Sigmoid colon (tissue), 6 donors: ENCODE measurements at regions not wholly inside any gene's neighbourhood (a gene's known extent, or its start where the extent isn't known, plus 50 kb on each side); places are given as distances from the start of the nearest gene placed in this dataset.

Experiments
- DNase-seq: peaks from one replicate; pipeline ENCODE4 v3.0.0-alpha.2; 2019
- H3K27ac ChIP-seq, 4 donors: fragments of 200-600 bp; sonication (generic); one replicate each; pipeline ENCODE4 v1.5.1; 2016 to 2019; ENCODE audit warnings: mild to moderate bottlenecking in 1 of 4
- H3K27me3 ChIP-seq, 3 donors: fragments of 200-600 bp; sonication (generic); one replicate each; pipeline ENCODE4 v1.5.1; 2019; ENCODE audit warnings: mild to moderate bottlenecking in 1 of 3
- H3K36me3 ChIP-seq, 4 donors: fragments of 200-600 bp; sonication (generic); one replicate each; pipeline ENCODE4 v1.5.1; 2016 to 2019
- H3K4me1 ChIP-seq, 4 donors: fragments of 200-600 bp; sonication (generic); one replicate each; pipeline ENCODE4 v1.5.1; 2017 to 2019
- H3K4me3 ChIP-seq, 4 donors: fragments of 200-600 bp; sonication (generic); one replicate each; pipeline ENCODE4 v1.5.1; 2017 to 2019; ENCODE audit warnings: mild to moderate bottlenecking in 2 of 4, moderate library complexity in 1 of 4
- H3K9me3 ChIP-seq, 4 donors: fragments of 200-600 bp in 3 of 4; sonication (generic) in 3 of 4; one replicate each; pipeline versions ENCODE4 v1.5.1 to v1.6.1; 2013 to 2019
- CTCF ChIP-seq, 4 experiments: fragments of 450-650 bp in 3 of 4; fragments of 200-600 bp in 1 of 4; IDR thresholded peaks; one replicate each; pipeline ENCODE4 v1.5.1; 2016 to 2019; ENCODE audit warnings: antibody characterized with exemption in 4 of 4, mild to moderate bottlenecking in 3 of 4, moderate library complexity in 2 of 4
- EP300 ChIP-seq, 4 donors: sonication (generic); formaldehyde crosslinking; IDR thresholded peaks; one replicate each; pipeline ENCODE4 v1.6.1; 2017; ENCODE audit warnings: antibody characterized with exemption in 4 of 4
- POLR2A ChIP-seq, 2 donors: fragments of 450-650 bp; IDR thresholded peaks; one replicate each; pipeline ENCODE4 v1.6.1; 2016; ENCODE audit warnings: antibody characterized with exemption in 2 of 2, mild to moderate bottlenecking in 2 of 2, moderate library complexity in 2 of 2
- POLR2AphosphoS5 ChIP-seq, 4 donors: sonication (generic); formaldehyde crosslinking; IDR thresholded peaks; one replicate each; pipeline ENCODE4 v1.6.1; 2017; ENCODE audit warnings: antibody characterized with exemption in 4 of 4
- WGBS, 2 donors: extraction: QIAGEN DNeasy Blood & Tissue Kit; methylation state at CpG; one replicate each; pipeline ENCODE4 v1.1.7; 2013; 5-methylcytosine and 5-hydroxymethylcytosine counted together
- intact Hi-C: fragments of 100-400 bp; cut with DNase I; formaldehyde crosslinking; loops from one replicate; pipeline ENCODE4 v1.15.1; 2023
- donor health status: healthy with polysubstance abuse.
- donor health status: healthy.

- H3K27me3 ChIP-seq: no peaks in the 10 kb centered on the region
- no peak overlapping the region for H3K27ac ChIP-seq
- no peaks in the 10 kb centered on the region for H3K36me3 ChIP-seq
- no peaks in the 10 kb centered on the region for H3K9me3 ChIP-seq
- TF ChIP-seq POLR2AphosphoS5 (IDR thresholded peaks at IDR 0.05): no peak
- TF ChIP-seq EP300 (IDR thresholded peaks at IDR 0.05): no peak
- TF ChIP-seq CTCF (IDR thresholded peaks at IDR 0.05): no peak
- no peak for TF ChIP-seq POLR2A (IDR thresholded peaks at IDR 0.05)
- H3K4me3 ChIP-seq: no peak overlapping the region
- 76 to 81% methylated on average over 5 of the region's 5 CpGs for WGBS, 2 donors
- no peak for DNase-seq
- no peaks in the 10 kb centered on the region for H3K4me1 ChIP-seq
- intact Hi-C loops: no loop called here
Measured at GRCh38 chr7:33798686-33799325, 106.5 kb upstream of the BMPER start.

GRCh38 chr7:33799766-33800165 lies 105.6 kb upstream of the BMPER start:
- intact Hi-C loops: no loop called here
- Histone ChIP-seq H3K36me3 (no peaks in the 10 kb centered on the region), H3K27ac (no peak overlapping the region), H3K9me3 (no peaks in the 10 kb centered on the region), H3K27me3 (no peaks in the 10 kb centered on the region), H3K4me1 (no peaks in the 10 kb centered on the region), H3K4me3 (no peak overlapping the region)
- TF ChIP-seq CTCF (IDR thresholded peaks at IDR 0.05): no peak
- no peak for TF ChIP-seq POLR2A (IDR thresholded peaks at IDR 0.05)
- TF ChIP-seq POLR2AphosphoS5 (IDR thresholded peaks at IDR 0.05): no peak
- TF ChIP-seq EP300 (IDR thresholded peaks at IDR 0.05): no peak
- WGBS, 2 donors: 57 to 82% methylated on average over 2 of the region's 2 CpGs
- no peak for DNase-seq

- Histone ChIP-seq H3K27ac (no peak overlapping the region), H3K9me3 (no peaks in the 10 kb centered on the region), H3K36me3 (no peaks in the 10 kb centered on the region), H3K4me3 (no peak overlapping the region), H3K4me1 (peaks cover 0 to 21% (median 15%) of the 10 kb centered on the region in 4 donors), H3K27me3 (no peaks in the 10 kb centered on the region)
- 78 to 89% methylated on average over 3 of the region's 3 CpGs for WGBS, 2 donors
- TF ChIP-seq EP300 (IDR thresholded peaks at IDR 0.05) (no peak), POLR2A (IDR thresholded peaks at IDR 0.05) (no peak), POLR2AphosphoS5 (IDR thresholded peaks at IDR 0.05) (no peak), CTCF (IDR thresholded peaks at IDR 0.05) (no peak)
- no peak for DNase-seq
- intact Hi-C loops: no loop called here
Measured at GRCh38 chr7:33802600-33802999, 102.7 kb upstream of the BMPER start.

GRCh38 chr7:33804140-33804660 lies 101.1 kb upstream of the BMPER start:
- Histone ChIP-seq H3K36me3 (no peaks in the 10 kb centered on the region), H3K4me3 (no peak overlapping the region), H3K9me3 (no peaks in the 10 kb centered on the region), H3K27me3 (no peaks in the 10 kb centered on the region), H3K27ac (no peak overlapping the region), H3K4me1 (peaks cover 0 to 34% (median 15%) of the 10 kb centered on the region in 4 donors)
- WGBS, 2 donors: 89 to 90% methylated on average over 7 of the region's 7 CpGs
- TF ChIP-seq CTCF (IDR thresholded peaks at IDR 0.05): no peak
- TF ChIP-seq EP300 (IDR thresholded peaks at IDR 0.05): no peak
- TF ChIP-seq POLR2A (IDR thresholded peaks at IDR 0.05): no peak
- TF ChIP-seq POLR2AphosphoS5 (IDR thresholded peaks at IDR 0.05): no peak
- intact Hi-C loops: no loop called here
- no peak for DNase-seq
